Stimulated activated naive CD4-positive, alpha-beta T cell (primary cell): ENCODE measurements at regions not wholly inside any gene's neighbourhood (a gene's known extent, or its start where the extent isn't known, plus 50 kb on each side); places are given as distances from the start of the nearest gene placed in this dataset.
A peak's percentile ranks its signal among the peaks of the same experiment; 100 is the strongest.
"Not testable (repeated sequence)": the region's sequence is repeated elsewhere in the genome, so short reads cannot be mapped to it uniquely, and the experiment has no call there.

ENCODE experiments used
- DNase-seq, 6 experiments: peaks; one replicate each; lab custom pipeline; 2025; lab: John Stamatoyannopoulos, UW

DNA sequence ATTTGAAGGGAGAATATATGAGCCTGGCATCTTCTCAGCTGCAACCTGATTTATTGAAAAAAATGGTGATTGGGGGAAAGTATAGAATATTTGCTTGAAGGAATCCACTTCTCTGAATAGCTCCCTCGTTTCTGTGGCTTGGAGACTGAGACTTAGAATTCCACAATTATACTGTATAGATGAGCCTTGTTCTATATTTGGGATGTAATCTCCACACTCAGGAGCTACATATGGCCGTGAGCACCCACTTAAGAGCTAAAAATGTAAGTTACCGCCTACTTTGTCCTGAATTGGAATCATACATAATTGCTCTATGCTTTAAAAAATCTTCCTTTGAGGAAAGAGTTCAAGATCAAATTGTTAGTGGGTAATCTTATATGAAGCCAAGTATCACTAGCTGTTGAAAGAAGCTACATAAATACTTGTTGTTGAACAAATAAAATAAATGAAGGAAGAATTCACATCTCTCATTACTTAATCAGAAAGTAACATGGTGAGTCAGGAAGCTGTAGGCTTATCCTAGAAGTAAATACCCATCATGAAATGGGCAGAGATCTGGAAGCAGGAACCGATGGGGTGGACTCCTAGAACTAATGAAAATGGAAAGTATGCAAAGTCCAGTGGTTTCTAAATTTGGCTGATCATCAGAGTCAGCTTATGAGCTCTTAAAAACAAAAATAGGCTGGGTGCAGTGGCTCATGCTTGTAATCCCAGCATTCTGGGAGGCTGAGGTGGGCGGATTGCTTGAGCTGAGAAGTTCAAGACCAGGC, 254.3 kb downstream of the SOX4 start:
- no peak for DNase-seq

DNA sequence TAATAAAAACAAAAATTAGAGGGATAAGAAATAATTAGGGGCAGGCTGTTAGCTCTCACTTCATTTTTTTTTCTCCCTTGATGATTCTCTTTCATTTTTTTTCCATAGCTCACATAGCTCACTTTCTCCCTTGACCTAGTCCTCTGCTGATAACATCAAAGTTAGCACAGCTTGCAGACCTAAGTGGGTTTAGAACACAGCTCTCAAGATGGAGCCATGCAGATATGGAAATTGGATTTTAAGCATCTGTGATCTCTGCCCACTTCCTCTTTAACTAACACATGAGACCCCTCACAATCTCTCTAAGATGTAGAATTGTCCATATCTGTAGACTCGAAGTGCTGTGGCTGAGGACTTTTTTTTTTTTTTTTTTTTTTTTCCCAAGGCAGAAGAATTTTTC, 257.1 kb downstream of the SOX4 start:
- no peak for DNase-seq

DNA sequence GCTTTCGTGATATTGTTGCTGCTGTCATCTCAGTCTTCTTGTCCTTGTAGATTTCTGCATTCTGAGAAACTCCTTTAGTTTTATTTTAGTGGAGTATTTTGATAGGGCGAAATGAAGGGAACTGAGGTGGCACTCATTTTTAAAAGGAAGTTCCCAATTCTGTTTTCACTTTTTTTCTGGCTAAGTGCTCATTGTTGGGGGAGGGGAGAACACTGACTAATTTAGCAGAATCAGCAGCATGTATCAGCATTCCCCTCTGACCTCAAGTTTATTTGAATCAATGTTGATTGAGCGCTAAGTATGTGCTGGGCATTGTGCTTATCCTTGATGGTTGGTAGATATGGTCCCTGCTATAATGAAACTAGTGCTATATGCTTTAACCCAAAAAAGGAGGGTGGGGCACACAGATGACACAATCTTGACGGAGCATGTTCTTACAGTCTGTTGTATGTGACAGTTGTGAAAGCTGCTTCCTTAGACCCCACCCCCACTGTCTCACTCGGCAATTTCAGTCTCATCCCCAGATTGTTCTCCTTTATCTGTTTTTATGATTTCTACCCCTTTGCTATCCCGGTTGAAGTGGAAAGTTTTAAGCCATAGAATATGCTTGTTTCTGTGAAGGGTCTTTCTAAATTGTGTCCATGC, 262.4 kb downstream of the SOX4 start:
- no peak for DNase-seq

DNA sequence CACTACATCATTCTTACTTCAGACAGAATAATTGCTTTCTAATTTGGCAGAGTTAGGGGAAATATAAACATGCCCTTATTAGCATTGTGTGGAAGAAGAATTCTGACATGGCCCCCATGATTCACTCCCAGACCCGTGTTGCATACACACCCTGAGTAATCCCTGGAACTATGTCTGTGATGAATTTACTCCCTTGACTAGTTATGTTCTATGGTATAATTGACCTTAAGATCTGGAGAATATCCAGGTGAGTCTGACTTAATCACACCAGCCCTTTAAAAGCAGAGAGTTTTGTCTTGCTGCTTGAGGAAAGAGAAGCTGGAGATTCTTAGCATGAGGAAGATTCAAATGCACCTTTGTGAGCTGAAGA, 262.9 kb downstream of the SOX4 start:
- DNase-seq, result no peak

DNA sequence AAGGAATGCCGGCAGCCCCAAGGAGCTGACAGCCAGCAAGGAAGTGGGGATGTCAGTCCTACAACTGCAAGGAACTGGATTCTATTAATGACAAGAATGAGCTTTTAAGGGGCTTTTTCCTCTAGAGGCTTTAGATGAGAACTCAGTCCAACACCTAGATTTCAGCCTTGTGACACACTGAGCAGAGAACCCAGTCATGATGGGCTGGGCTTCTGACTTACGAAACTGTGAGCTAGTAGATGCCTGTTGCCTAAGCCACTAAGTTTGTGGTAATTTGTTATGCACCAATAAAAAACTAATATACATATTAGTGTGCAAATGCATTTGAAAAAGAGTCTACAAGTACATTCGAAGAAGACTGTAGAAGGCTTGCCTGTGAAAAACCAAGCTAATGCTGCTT, 263.3 kb downstream of the SOX4 start:
- no peak for DNase-seq

DNA sequence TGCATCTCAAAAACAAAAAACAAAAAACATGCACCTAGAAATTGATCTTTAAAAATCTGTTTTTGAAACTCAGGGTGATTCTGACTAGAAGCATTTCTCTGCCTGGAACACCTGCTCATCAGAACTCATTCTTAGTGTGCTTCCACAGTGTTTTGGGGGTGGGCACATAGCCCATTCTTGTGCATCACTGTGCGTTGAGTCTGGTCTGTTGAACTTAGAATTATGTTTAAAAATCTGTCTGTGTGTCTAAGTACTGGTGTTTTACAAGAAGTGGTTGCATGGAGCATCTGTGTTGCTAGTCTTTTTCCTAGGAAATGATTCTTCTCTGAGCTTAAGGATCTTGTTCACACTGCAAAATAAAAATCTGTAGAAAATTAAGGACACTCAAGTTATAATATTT, 264.5 kb downstream of the SOX4 start:
- no peak for DNase-seq

DNA sequence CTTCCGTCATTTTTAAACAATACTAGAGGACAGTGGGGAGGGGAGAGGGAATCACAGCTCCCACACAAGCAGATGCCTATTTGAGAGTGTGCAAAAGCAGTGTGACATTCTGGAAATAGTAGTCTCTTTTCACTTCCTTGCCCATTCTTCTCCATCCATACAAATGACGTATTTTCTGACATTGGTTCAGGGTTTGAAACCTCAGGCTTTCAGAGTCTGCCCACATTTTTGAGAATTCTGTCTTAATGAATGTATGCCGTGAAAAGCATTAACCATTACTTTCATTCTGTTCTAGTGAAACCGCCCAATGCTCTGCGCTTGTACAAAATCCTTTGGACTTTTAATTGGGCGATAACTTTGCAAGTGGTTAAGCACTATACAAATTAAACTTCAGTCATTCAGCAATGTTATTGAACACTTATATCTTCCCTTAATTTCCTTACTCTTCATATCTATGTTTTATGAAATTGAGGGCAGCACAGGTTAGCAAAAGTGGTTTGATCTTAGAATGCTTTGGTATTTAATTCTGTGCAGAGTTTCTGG, 265.7 kb downstream of the SOX4 start:
- DNase-seq, result no peak

DNA sequence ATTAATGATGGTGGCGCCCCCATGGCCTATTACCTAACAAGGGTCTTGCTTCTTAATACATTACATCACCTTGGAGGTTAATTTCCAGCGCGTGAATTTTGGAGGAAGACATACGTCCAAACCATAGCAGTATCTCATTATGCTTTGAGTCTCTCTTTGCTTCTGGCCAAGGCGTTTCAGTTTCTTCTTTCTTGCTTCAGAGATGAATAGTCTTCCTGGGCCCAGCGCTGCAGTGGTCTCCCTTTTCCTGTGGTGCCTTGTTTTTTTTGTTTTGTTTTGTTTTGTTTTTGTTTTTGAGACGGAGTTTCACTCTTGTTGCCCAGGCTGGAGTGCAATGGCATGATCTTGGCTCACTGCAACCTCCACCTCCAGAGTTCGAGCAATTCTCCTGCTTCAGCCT, 268.4 kb downstream of the SOX4 start:
- no peak for DNase-seq

DNA sequence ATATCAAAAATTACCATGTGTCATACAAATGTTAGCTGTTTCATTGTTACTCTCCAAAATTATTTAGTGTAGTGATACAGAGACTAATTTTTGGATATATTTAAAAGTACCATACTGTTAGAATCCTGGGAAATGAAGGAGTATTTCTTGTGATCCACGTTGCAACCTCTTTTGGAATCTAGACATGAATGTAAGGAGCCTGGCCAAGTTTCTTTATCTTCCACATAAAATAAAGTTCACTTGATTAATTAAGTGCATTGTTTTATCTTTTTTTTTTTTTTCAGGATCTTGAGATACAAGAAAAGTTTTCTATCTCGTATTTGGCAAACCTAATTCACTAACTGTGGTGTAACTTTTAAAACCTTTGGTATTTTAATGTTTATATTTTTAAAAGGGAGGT, 270.7 kb downstream of the SOX4 start:
- no peak for DNase-seq

DNA sequence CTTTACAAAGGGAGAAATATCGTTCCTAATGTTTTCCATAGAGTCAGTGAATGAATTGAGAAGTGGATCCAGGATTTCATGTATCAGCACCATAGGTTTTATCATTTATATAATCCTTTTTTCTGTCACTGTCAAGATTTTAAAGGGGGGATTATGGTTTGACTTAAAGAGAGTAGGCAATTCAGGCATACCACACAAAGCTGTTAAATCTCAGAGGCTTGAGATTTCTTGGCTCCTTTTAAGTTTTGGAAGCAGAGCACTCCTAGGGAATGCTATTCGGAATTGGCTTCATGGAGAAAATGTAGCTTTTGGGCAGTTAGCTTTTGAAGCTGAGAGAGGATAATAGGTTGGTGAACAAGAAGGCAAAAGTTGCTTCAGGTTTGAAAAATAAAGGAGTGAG, 274.7 kb downstream of the SOX4 start:
- no peak for DNase-seq

DNA sequence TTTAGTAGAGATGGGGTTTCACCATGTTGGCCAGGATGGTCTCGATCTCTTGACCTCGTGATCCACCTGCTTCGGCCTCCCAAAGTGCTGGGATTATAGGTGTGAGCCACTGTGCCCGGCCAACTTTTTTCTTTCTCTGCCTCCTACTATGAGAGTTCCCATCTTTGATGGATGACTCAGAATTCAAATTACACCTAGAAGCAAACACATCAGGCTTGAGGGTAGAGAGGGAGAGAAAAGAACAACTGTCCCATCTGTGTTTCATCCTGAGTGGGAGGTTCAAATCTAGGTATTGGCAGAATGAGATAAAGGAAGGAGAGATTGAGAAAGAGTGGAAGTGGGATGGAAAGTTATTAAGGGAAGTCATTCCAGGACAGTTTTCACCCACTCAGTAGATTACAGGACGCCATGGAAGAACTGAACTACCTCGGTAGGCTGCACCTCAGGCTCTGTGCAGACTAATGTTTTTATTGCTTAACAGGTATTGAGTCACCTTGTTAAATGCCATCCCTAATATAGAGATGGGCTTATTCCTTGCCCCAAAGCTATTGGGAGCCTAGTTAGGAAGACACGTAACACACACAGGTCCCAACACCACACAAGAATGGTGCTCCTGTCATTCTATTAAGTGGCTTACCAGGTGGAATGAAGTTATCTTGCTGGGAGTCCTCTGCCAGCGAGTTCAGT, 275.7 kb downstream of the SOX4 start:
- DNase-seq, result no peak

DNA sequence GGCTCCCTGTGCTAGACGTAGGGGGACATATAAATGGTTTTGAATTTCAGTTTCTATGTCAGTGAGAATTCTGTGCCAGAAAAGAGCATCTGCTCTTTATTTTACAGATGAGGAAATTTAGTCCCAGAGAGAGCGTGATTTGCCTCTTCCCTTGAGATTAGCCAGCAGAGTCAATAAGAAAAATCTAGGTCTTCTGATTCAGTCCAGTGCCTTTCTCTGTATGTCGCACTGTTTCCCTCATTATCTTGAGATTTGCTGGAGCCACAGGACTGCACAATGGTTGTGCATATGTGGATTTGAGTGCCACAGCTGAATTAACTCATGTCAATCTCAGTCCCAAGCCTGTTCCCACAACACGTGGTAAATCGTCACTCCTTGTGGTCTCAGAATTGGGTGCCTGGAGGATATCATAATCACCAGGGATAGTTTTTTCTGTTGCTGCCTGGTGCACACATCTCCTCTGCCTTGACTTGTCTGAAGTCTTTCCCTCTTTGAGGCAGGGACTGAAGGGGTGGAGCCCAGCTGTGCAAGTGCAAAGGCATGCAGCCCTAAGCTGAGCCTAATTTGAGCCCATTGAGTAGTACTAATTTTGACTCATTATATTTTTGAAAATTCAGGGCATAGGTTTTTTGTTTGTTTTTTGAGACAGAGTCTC, 276.7 kb downstream of the SOX4 start:
- DNase-seq, result no peak

DNA sequence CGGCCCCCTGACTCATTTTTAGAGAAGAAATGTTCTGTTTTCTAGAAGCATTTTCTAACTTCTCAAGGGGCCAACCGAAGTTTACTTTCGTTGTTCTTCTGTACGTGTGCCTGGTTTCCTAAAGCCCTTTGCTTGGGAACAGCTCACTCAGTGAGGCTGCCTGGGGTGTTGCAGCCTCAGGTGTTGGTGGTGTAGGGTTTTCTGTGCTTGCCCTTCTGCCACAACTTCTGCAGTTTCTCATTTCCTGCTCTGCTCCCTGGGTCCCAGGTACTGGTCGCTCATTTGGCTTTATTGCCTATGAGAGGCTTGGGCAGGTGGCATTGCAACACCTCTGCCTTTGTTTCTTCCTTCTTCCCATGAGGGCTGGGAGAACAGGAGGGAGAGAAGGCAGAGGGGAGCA, 278.3 kb downstream of the SOX4 start:
- DNase-seq, result no peak

DNA sequence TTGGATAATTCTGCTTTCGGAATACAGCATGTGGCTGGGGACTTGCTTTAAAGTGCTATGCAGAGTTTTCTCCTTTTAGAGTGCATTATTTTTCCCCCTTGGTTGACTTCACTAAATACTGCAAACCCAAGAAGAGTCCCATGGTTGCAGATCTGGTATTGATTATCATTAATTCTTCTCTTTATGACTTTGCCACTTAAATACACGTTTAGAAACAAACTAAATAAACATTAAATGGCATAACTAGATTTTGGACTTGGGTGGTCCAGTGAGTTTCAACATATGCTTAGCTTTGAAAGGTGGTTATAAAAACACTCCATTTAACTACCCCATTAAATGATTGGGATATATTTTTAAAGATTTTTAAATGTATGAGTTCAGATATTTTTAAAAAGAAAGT, 279.2 kb downstream of the SOX4 start:
- DNase-seq, result no peak

DNA sequence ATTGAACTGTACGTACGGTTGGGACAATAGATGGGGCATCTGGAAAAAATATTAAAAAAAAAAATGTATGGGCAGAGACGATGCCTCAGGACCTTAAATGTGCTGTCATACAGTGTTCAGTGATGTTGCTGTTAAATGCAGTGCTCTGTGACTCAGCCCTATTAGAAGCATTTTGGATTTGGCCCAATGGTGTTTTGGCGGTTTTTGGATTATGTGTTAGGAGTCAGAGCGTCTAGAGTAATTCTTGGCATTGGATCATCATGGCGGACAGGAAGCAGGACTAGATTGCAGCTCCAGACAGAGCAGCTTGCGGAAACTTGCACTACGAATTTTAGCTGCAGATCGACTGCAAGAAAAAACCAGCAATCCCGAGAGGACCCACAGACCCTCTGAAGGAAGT, 280.0 kb downstream of the SOX4 start:
- DNase-seq, result no peak

DNA sequence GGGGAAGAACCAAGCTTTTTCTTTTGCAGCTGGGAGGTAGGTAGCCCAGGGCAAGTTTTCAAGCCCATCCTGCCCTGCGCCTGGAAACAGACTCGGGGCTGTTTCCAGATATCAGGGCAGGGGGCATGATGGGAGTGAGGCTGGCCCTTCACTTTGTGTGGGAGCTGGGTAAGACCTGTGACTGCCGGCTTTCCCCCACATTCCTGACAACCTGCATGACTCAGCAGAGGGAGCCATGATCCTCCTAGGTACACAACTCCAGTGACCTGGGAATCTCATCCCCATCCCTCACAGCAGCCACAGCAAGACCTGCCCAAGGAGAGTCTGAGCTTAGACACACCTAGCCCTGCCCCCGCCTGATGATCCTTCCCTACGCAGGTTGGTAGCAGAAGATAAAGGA, 280.8 kb downstream of the SOX4 start:
- no peak for DNase-seq

DNA sequence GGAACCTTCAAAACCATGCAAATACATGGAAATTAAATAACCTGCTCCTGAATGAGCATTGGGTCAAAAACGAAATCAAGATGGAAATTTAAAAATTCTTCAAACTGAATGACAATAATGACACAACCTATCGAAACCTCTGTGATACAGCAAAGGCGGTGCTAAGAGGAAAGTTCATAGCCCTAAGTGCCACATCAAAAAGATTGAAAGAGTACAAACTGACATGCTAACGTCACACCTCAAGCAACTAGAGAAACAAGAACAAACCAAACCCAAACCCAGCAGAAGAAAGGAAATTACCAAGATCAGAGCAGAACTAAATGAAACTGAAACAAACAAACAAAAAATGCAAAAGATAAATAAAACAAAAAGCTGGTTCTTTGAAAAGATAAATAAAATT, 283.5 kb downstream of the SOX4 start:
- peak in 2 of 6 experiments; percentile 47 to 63 for DNase-seq

DNA sequence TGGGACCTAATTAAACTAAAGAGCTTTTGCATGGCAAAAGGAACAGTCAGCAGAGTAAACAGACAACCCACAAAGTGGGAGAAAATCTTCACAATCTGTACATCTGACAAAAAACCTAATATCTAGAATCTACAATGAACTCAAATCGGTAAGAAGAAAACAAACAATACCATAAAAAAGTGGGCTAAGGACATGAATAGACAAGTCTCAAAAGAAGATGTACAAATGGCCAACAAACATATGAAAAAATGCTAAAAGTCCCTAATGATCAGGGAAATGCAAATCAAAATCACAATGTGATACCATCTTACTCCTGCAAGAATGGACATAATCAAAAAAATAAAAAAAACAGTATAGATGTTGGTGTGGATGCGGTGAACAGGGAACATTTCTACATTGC, 286.7 kb downstream of the SOX4 start:
- not testable (repeated sequence) for DNase-seq

DNA sequence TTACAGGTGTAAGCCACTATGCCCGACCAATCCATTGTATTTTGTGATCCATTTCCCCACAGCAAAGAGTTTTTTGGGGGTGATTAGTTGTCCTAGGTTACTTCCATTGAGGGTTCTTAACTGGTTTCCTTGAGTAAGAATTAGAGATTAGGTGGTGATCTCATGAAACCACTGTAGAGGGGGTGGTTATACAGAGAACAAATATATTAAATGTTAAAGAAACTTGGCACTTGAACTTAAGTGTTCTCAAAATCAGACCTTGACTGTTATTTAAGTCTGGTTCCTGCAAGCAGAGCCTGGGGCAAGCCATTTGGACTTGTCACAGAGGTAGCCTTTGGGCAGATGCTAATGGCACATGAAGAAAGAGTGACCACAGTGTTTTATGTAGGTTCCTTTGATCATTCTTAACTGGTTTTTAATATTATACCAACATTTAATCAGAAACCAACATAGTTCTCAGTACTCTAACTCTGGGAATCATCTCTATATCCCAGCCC, 288.5 kb downstream of the SOX4 start:
- DNase-seq, result no peak

DNA sequence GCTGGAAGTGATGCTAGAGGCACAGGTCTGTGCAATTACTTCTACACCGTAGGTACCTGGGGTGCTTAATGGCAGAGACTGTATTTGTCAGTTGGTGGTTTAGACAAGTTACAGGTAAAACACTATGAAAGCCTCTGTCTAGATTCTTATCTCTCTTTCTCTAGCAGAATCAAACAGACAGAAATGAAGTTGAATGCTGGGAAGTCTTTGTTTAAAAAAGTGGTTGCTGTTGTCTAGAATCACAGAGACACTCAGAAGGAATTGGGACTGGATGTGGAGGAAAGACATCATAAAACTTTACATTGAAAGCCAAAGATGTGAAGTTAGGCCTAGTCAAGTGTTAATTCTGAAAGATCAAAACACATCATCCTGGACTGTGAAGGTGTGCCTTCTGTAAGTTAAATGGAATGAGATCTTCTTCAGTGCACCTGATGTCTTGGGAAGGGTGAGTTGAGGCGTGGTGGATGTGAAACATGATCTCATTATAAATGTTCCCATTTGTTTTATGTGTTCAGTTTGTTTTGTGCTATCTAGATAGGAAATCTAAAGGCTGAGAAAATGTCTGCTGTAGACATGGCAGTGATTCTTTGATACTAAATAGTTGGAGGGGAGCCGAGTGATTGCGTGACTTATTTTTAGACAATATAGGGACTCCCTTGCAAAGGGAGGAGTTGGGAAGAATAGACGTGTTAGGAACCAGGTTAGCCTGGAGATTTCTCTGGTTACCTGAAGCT, 290.2 kb downstream of the SOX4 start:
- peak in 2 of 6 experiments; percentile 31 to 42 for DNase-seq

DNA sequence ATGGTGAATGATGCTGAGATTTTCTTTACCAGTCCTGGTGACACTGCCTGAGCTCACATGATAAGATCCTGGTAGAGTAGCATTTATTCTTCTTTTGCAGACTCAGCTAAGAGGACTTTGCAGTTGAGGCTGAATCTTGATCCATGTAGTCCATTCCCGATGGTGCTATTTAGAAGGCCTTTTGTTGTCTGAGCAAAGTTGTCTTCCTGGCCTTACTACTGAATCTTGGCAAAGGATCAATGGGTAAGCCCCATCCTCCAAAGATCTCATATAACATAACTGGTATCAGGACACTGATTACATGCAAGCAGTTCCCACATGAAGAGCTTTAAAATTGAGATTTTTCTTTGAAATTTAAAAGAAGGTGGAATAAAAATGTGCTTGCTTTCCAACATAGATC, 291.6 kb downstream of the SOX4 start:
- no peak for DNase-seq
